ENCODE measurements at regions not wholly inside any gene's neighbourhood (a gene's known extent, or its start where the extent isn't known, plus 50 kb on each side); places are given as distances from the start of the nearest gene placed in this dataset.

- no peak for DNase-seq
These were observed 327.3 kb downstream of the HTR7 start for GRCh38 chr10:90530521-90530920.

- DNase-seq, result no peak
These were observed 300.5 kb downstream of the HTR7 start for GRCh38 chr10:90557385-90557784.

GRCh38 chr10:90560331-90560730 lies 297.5 kb downstream of the HTR7 start:
- DNase-seq, result no peak

- DNase-seq, result no peak
These were observed 296.2 kb downstream of the HTR7 start for GRCh38 chr10:90561666-90562065.

GRCh38 chr10:90571481-90572258 lies 286.2 kb downstream of the HTR7 start:
- DNase-seq, result no peak

GRCh38 chr10:90575125-90575524 lies 282.7 kb downstream of the HTR7 start:
- no peak for DNase-seq

GRCh38 chr10:90577569-90577968 lies 280.3 kb downstream of the HTR7 start:
- DNase-seq, result no peak

- DNase-seq, result no peak
These were observed 278.1 kb downstream of the HTR7 start for GRCh38 chr10:90579602-90580242.

GRCh38 chr10:90583416-90583815 lies 274.4 kb downstream of the HTR7 start:
- no peak for DNase-seq

- DNase-seq, result no peak
These were observed 270.8 kb downstream of the HTR7 start for GRCh38 chr10:90587081-90587491.

- DNase-seq, result no peak
These were observed 270.3 kb downstream of the HTR7 start for GRCh38 chr10:90587561-90587960.

GRCh38 chr10:90588222-90588621 lies 269.6 kb downstream of the HTR7 start:
- DNase-seq, result no peak

- no peak for DNase-seq
These were observed 268.0 kb downstream of the HTR7 start for GRCh38 chr10:90589825-90590224.

GRCh38 chr10:90591629-90592028 lies 266.2 kb downstream of the HTR7 start:
- DNase-seq, result no peak

GRCh38 chr10:90592638-90593302 lies 265.1 kb downstream of the HTR7 start:
- no peak for DNase-seq

- DNase-seq, result no peak
These were observed 259.3 kb downstream of the HTR7 start for GRCh38 chr10:90598513-90598912.

GRCh38 chr10:90602862-90603610 lies 254.8 kb downstream of the HTR7 start:
- DNase-seq, result no peak

GRCh38 chr10:90604636-90605035 lies 253.2 kb downstream of the HTR7 start:
- DNase-seq, result no peak

- DNase-seq, result no peak
These were observed 252.3 kb downstream of the HTR7 start for GRCh38 chr10:90605506-90605905.

GRCh38 chr10:90612276-90612675 lies 245.6 kb downstream of the HTR7 start:
- DNase-seq, result no peak

GRCh38 chr10:90614631-90615030 lies 243.2 kb downstream of the HTR7 start:
- DNase-seq, result no peak

GRCh38 chr10:90621577-90621976 lies 236.3 kb downstream of the HTR7 start:
- DNase-seq, result no peak

GRCh38 chr10:90635111-90635765 lies 222.6 kb downstream of the HTR7 start:
- no peak for DNase-seq
